ENCODE measurements at regions not wholly inside any gene's neighbourhood (a gene's known extent, or its start where the extent isn't known, plus 50 kb on each side); places are given as distances from the start of the nearest gene placed in this dataset.

GRCh38 chr5:17132444-17133083 lies 84.9 kb upstream of the BASP1 start:
- peak; percentile 54 for DNase-seq (ENCODE audit: low read depth, low spot score)
- no peak overlapping the region for H3K4me3 ChIP-seq (ENCODE audit: low read depth, low read length)
- in situ Hi-C loops (cut with HindIII; ENCODE audit: low sequenced_read_pairs) = no loop called here
- peak; percentile 56 for TF ChIP-seq CTCF (IDR thresholded peaks at IDR 0.05; ENCODE audit: low read depth, low read length)

- TF ChIP-seq CTCF (IDR thresholded peaks at IDR 0.05; ENCODE audit: low read depth, low read length) = no peak
- in situ Hi-C loops (cut with HindIII; ENCODE audit: low sequenced_read_pairs) = no loop called here
- H3K4me3 ChIP-seq (ENCODE audit: low read depth, low read length) = no peak overlapping the region
- no peak for DNase-seq (ENCODE audit: low read depth, low spot score)
These were observed 82.4 kb upstream of the BASP1 start for GRCh38 chr5:17135050-17135449.

- DNase-seq (ENCODE audit: low read depth, low spot score) = no peak
- no peak for TF ChIP-seq CTCF (IDR thresholded peaks at IDR 0.05; ENCODE audit: low read depth, low read length)
- in situ Hi-C loops (cut with HindIII; ENCODE audit: low sequenced_read_pairs) = no loop called here
- H3K4me3 ChIP-seq (ENCODE audit: low read depth, low read length) = no peak overlapping the region
These were observed 74.1 kb upstream of the BASP1 start for GRCh38 chr5:17143335-17143734.

- DNase-seq (ENCODE audit: low read depth, low spot score) = no peak
- in situ Hi-C loops (cut with HindIII; ENCODE audit: low sequenced_read_pairs) = no loop called here
- no peak for TF ChIP-seq CTCF (IDR thresholded peaks at IDR 0.05; ENCODE audit: low read depth, low read length)
- no peak overlapping the region for H3K4me3 ChIP-seq (ENCODE audit: low read depth, low read length)
These were observed 71.1 kb upstream of the BASP1 start for GRCh38 chr5:17146280-17146841.

GRCh38 chr5:17147170-17147569 lies 70.3 kb upstream of the BASP1 start:
- TF ChIP-seq CTCF (IDR thresholded peaks at IDR 0.05; ENCODE audit: low read depth, low read length) = no peak
- in situ Hi-C loops (cut with HindIII; ENCODE audit: low sequenced_read_pairs) = no loop called here
- no peak overlapping the region for H3K4me3 ChIP-seq (ENCODE audit: low read depth, low read length)
- no peak for DNase-seq (ENCODE audit: low read depth, low spot score)

- no peak overlapping the region for H3K4me3 ChIP-seq (ENCODE audit: low read depth, low read length)
- TF ChIP-seq CTCF (IDR thresholded peaks at IDR 0.05; ENCODE audit: low read depth, low read length) = no peak
- DNase-seq (ENCODE audit: low read depth, low spot score) = no peak
- in situ Hi-C loops (cut with HindIII; ENCODE audit: low sequenced_read_pairs) = no loop called here
These were observed 69.8 kb upstream of the BASP1 start for GRCh38 chr5:17147617-17148016.
